Liver (tissue), 3 donors: ENCODE measurements at regions not wholly inside any gene's neighbourhood (a gene's known extent, or its start where the extent isn't known, plus 50 kb on each side); places are given as distances from the start of the nearest gene placed in this dataset.

Experiments used
- ATF3 ChIP-seq: IDR thresholded peaks from 2 replicates; pipeline ENCODE4 v1.6.1; 2016; ENCODE audit warnings: antibody characterized with exemption
- EGR1 ChIP-seq, 2 donors: IDR thresholded peaks; 2 replicates each; pipeline ENCODE4 v1.6.1; 2016 to 2018; ENCODE audit warnings: antibody characterized with exemption in 2 of 2, low read depth in 2 of 2
- FOXA1 ChIP-seq: IDR thresholded peaks from 2 replicates; pipeline ENCODE4 v1.6.1; 2016; ENCODE audit warnings: antibody characterized with exemption
- FOXA2 ChIP-seq: IDR thresholded peaks from 2 replicates; pipeline ENCODE4 v1.6.1; 2016; ENCODE audit warnings: antibody characterized with exemption
- GABPA ChIP-seq, 2 donors: IDR thresholded peaks in 1 of 2; conservative IDR thresholded peaks in 1 of 2; 2 replicates each; pipeline ENCODE4 v1.6.1; 2016; ENCODE audit warnings: antibody characterized with exemption in 2 of 2, mild to moderate bottlenecking in 1 of 2, moderate library complexity in 1 of 2
- RAD21 ChIP-seq, 2 donors: IDR thresholded peaks; 2 replicates each; pipeline ENCODE4 v1.6.1; 2016; ENCODE audit warnings: antibody characterized with exemption in 2 of 2, mild to moderate bottlenecking in 2 of 2
- REST ChIP-seq: IDR thresholded peaks from 2 replicates; pipeline ENCODE4 v1.6.1; 2016; ENCODE audit warnings: antibody characterized with exemption, mild to moderate bottlenecking
- RXRA ChIP-seq, 2 donors: IDR thresholded peaks; 2 replicates each; pipeline ENCODE4 v1.6.1; 2017 to 2018; ENCODE audit warnings: antibody characterized with exemption in 2 of 2, mild to moderate bottlenecking in 1 of 2
- SP1 ChIP-seq: IDR thresholded peaks from 2 replicates; pipeline ENCODE4 v1.6.1; 2018; ENCODE audit warnings: antibody characterized with exemption, mild to moderate bottlenecking
- TAF1 ChIP-seq: conservative IDR thresholded peaks from 2 replicates; pipeline ENCODE4 v1.6.1; 2016; ENCODE audit warnings: antibody characterized with exemption, mild to moderate bottlenecking
- YY1 ChIP-seq: IDR thresholded peaks from 2 replicates; pipeline ENCODE4 v1.6.1; 2016; ENCODE audit warnings: antibody characterized with exemption, mild to moderate bottlenecking
- ZBTB33 ChIP-seq: IDR thresholded peaks from 2 replicates; pipeline ENCODE4 v1.6.1; 2016; ENCODE audit warnings: antibody characterized with exemption
- TF ChIP-seq, protein P1 (sequence below): fragments of 150-350 bp; IDR thresholded peaks from 2 replicates; pipeline ENCODE4 v1.5.1; 2017; ENCODE audit warnings: improper control_type of control experiment, low read depth, low read length; ENCODE audit not compliant: missing input control
- TF ChIP-seq, protein P2 (sequence below): IDR thresholded peaks from 2 replicates; pipeline ENCODE4 v1.6.1; 2016; ENCODE audit warnings: antibody characterized with exemption
- donor health status: healthy.
- donor health status: healthy.

DNA sequence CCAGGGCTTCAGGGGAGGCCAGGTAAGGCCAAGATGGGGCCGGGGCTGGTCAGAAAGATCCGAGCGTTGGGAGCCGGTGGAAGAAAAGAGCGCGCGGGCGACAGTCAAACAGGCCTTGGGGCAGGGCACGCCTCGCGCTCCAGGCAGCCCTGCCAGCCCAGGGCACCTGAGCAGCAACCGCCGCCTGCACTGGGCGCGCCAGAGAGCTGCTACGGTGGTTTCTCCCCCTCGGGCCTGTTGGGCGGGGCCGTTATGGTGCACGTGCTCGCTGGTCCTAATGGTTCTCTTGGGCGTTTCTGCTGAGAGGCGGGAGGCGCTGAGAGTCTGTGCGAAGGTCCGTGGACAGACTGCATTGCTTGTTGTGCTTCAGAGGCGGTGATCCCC, 787.4 kb downstream of the CDY1 start:
- TF ChIP-seq, protein P1, sequence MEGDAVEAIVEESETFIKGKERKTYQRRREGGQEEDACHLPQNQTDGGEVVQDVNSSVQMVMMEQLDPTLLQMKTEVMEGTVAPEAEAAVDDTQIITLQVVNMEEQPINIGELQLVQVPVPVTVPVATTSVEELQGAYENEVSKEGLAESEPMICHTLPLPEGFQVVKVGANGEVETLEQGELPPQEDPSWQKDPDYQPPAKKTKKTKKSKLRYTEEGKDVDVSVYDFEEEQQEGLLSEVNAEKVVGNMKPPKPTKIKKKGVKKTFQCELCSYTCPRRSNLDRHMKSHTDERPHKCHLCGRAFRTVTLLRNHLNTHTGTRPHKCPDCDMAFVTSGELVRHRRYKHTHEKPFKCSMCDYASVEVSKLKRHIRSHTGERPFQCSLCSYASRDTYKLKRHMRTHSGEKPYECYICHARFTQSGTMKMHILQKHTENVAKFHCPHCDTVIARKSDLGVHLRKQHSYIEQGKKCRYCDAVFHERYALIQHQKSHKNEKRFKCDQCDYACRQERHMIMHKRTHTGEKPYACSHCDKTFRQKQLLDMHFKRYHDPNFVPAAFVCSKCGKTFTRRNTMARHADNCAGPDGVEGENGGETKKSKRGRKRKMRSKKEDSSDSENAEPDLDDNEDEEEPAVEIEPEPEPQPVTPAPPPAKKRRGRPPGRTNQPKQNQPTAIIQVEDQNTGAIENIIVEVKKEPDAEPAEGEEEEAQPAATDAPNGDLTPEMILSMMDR, result no peak
- TF ChIP-seq TAF1 (no peak), ATF3 (no peak), YY1 (no peak), GABPA (IDR thresholded peaks at IDR 0.05 in 1 of 2, conservative IDR thresholded peaks at IDR 0.05 in 1 of 2) (no peak), SP1 (no peak), REST (no peak), RAD21 (IDR thresholded peaks at IDR 0.05) (no peak), RXRA (IDR thresholded peaks at IDR 0.05) (no peak), EGR1 (IDR thresholded peaks at IDR 0.05; ENCODE audit: low read depth in 2 of 2) (no peak), FOXA1 (no peak), ZBTB33 (no peak), FOXA2 (no peak)
- TF ChIP-seq, protein P2, sequence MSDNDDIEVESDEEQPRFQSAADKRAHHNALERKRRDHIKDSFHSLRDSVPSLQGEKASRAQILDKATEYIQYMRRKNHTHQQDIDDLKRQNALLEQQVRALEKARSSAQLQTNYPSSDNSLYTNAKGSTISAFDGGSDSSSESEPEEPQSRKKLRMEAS, result no peak
